Ishikawa (cell line): ENCODE measurements at regions not wholly inside any gene's neighbourhood (a gene's known extent, or its start where the extent isn't known, plus 50 kb on each side); places are given as distances from the start of the nearest gene placed in this dataset.

Source experiments
- EGR1 ChIP-seq: IDR thresholded peaks from 2 replicates; pipeline ENCODE4 v1.6.1; 2012
- EP300 ChIP-seq: IDR thresholded peaks from 2 replicates; pipeline ENCODE4 v1.6.1; 2012; ENCODE audit warnings: borderline replicate concordance
- RAD21 ChIP-seq: IDR thresholded peaks from 2 replicates; pipeline ENCODE4 v1.6.1; 2012; ENCODE audit warnings: low read depth
- TAF1 ChIP-seq: IDR thresholded peaks from 2 replicates; pipeline ENCODE4 v1.6.1; 2012; ENCODE audit warnings: low read depth, mild to moderate bottlenecking
- YY1 ChIP-seq: IDR thresholded peaks from 2 replicates; pipeline ENCODE4 v1.6.1; 2012; ENCODE audit warnings: low read depth
- TF ChIP-seq, protein P1 (sequence below): IDR thresholded peaks from 2 replicates; pipeline ENCODE4 v1.6.1; 2012

DNA sequence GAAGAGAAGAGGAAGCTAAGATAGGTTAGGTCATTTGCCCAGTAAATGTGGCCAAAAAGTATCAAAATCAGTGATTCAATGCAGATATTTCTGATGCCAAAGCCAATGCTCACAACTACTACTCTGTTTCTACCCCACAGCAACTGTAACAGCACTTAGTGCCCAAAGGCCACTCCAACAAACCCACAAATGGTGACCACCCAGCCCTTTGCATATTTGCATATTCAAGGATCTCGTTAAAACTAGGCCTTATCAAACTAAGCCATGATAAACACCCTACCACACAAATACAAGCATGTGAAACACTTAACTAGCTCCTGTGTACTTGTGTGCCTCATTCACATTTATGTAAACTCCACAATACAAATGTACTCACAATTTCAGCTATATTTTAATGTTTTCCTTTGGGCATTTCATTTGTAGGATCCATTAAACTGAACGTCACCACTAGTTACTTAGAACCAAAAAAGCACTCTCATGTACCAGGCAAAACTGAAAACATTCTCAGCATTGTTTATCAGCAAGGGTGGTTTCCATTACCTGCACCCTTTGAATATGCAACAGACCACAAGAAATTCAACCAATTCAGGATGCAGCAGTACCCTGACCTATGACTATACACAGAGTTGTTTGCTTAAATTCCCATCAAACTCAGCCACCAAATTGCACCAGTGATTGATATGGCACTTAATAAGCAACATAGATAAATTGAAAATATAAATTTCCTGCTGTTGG lies 111.2 kb upstream of the STT3B start:
- TF ChIP-seq YY1 = no peak
- no peak for TF ChIP-seq EGR1
- no peak for TF ChIP-seq RAD21
- TF ChIP-seq TAF1 = no peak
- no peak for TF ChIP-seq EP300
- TF ChIP-seq, protein P1, sequence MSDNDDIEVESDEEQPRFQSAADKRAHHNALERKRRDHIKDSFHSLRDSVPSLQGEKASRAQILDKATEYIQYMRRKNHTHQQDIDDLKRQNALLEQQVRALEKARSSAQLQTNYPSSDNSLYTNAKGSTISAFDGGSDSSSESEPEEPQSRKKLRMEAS = no peak
